Fibroblast of lung (primary cell): ENCODE measurements at regions not wholly inside any gene's neighbourhood (a gene's known extent, or its start where the extent isn't known, plus 50 kb on each side); places are given as distances from the start of the nearest gene placed in this dataset.

Source experiments
- CTCF ChIP-seq, 2 donors: IDR thresholded peaks in 1 of 2; conservative IDR thresholded peaks in 1 of 2; 1 replicate in 1 of 2; 2 replicates in 1 of 2; pipeline ENCODE4 v1.5.1; 2011 to 2012; ENCODE audit warnings: low read length in 2 of 2, control low read depth in 1 of 2, inconsistent platforms in 1 of 2, low read depth in 1 of 2, mild to moderate bottlenecking in 1 of 2
- EZH2 ChIP-seq: IDR thresholded peaks from 2 replicates; pipeline ENCODE4 v1.5.1; 2012; ENCODE audit warnings: low read length, control low read depth, mild to moderate bottlenecking; ENCODE audit errors: missing control alignments

- no peak for TF ChIP-seq CTCF (conservative IDR thresholded peaks at IDR 0.05 in 1 of 2, IDR thresholded peaks at IDR 0.05 in 1 of 2; ENCODE audit: low read depth in 1 of 2, low read length in 2 of 2)
- no peak for TF ChIP-seq EZH2
These were observed 66.0 kb upstream of the CCDC85A start for GRCh38 chr2:56117764-56118163.
